ENCODE measurements at regions not wholly inside any gene's neighbourhood (a gene's known extent, or its start where the extent isn't known, plus 50 kb on each side); places are given as distances from the start of the nearest gene placed in this dataset.

DNA sequence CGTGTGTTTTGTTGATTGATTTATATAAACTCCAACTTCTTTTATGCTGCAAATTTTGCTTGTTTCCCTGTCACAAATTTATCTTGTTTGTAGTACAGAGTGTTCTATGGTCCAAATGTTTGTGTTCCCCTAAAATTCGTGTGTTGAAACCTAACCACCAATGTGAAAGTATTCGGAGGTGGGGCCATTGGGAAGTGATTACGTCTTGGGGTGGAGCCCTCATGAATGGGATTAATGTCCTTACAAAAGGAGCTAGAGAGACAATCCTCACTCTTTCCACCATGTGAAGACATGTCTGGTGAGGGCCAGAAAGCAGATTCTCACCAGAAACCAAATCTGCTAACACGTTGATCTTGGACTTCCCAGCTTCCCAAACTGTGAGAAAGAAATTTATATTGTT is 262.0 kb downstream of the MAN2A1 start:
- WGBS (ENCODE audit: insufficient coverage) = 85% methylated on average over 2 of the region's 5 CpGs
- no peaks in the 10 kb centered on the region for H3K36me3 ChIP-seq (ENCODE audit: control insufficient read depth in 4 of 4, insufficient read depth in 4 of 4, low read length in 3 of 4)
- ChIA-PET CTCF (no interaction called here), POLR2A (no interaction called here)
- no peaks in the 10 kb centered on the region for H3K9me3 ChIP-seq (ENCODE audit: control extremely low read depth in 1 of 5, control insufficient read depth in 4 of 5, insufficient read depth in 2 of 5, low read depth in 1 of 5, low read length in 4 of 5)
- H3K4me1 ChIP-seq (ENCODE audit: control extremely low read depth in 1 of 4, control insufficient read depth in 4 of 4, insufficient read depth in 4 of 4, low read length in 3 of 4) = peaks cover 0 to 3% (median 0%) of the 10 kb centered on the region in 4 experiments
- no peak overlapping the region for H3K4me3 ChIP-seq (ENCODE audit: control insufficient read depth in 1 of 7, extremely low read depth in 1 of 7, insufficient read depth in 4 of 7, low read depth in 2 of 7, low read length in 6 of 7)
- no peak for DNase-seq
- no peaks in the 10 kb centered on the region for H3K27me3 ChIP-seq (replicated peaks in 2 of 5; ENCODE audit: control insufficient read depth in 4 of 5, insufficient read depth in 5 of 5, low read length in 4 of 5)
- H3K27ac ChIP-seq (ENCODE audit: insufficient read depth in 1 of 2, low read depth in 1 of 2, low read length in 2 of 2, poor library complexity in 1 of 2, severe bottlenecking in 2 of 2) = no peak overlapping the region

DNA sequence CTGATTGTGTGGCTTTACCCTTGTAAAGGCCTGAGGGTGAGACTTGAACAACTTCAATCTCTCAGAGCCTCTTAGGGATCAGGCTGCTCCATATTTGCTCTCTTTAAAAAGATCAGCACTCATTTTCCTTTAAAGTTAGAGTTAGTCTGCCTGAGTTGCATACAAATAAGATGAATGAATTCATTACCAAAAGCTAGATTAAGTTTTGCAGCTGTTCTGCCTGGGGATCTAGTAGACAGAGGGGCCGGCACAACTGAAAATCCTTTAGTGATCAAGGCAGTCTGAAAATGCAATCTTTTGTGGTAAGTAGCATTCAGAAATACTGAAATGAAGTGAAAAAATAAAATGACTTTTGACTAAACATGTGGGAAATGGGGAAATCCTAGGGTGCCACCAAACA is 264.0 kb downstream of the MAN2A1 start:
- POLR2A ChIA-PET = no interaction called here
- CTCF ChIA-PET = no interaction called here

DNA sequence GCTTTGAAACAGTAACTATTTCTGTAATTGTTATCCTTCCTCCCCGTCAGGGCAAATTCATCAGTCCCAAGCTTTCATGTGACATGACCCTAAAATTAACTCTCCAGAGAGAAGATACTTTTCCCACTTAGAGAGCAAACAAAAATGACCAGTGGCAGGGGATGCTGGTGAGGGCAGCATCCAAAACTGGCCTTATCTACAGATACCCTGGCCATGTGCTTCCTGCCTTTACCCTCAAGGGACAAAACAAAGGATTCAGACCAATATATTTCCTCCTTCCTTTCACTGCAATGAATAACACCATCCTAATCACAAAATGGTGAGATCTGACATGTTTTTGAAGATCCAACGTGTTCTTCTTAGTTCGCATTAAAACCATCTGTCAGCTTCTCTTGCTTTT is 267.2 kb downstream of the MAN2A1 start:
- 20% methylated on average over 1 of the region's 3 CpGs for WGBS (ENCODE audit: insufficient coverage)

More for the DNA sequence above, 264.0 kb downstream of the MAN2A1 start:
- WGBS (ENCODE audit: insufficient coverage) = 100% methylated on average over 1 of the region's 1 CpG
- no peak for DNase-seq
- Histone ChIP-seq H3K27ac (ENCODE audit: insufficient read depth in 1 of 2, low read depth in 1 of 2, low read length in 2 of 2, poor library complexity in 1 of 2, severe bottlenecking in 2 of 2) (no peak overlapping the region), H3K4me3 (ENCODE audit: control insufficient read depth in 1 of 7, extremely low read depth in 1 of 7, insufficient read depth in 4 of 7, low read depth in 2 of 7, low read length in 6 of 7) (no peak overlapping the region), H3K36me3 (ENCODE audit: control insufficient read depth in 4 of 4, insufficient read depth in 4 of 4, low read length in 3 of 4) (no peaks in the 10 kb centered on the region), H3K4me1 (ENCODE audit: control extremely low read depth in 1 of 4, control insufficient read depth in 4 of 4, insufficient read depth in 4 of 4, low read length in 3 of 4) (peaks cover 0 to 6% (median 1%) of the 10 kb centered on the region in 4 experiments), H3K27me3 (replicated peaks in 2 of 5; ENCODE audit: control insufficient read depth in 4 of 5, insufficient read depth in 5 of 5, low read length in 4 of 5) (no peaks in the 10 kb centered on the region), H3K9me3 (ENCODE audit: control extremely low read depth in 1 of 5, control insufficient read depth in 4 of 5, insufficient read depth in 2 of 5, low read depth in 1 of 5, low read length in 4 of 5) (no peaks in the 10 kb centered on the region)

DNA sequence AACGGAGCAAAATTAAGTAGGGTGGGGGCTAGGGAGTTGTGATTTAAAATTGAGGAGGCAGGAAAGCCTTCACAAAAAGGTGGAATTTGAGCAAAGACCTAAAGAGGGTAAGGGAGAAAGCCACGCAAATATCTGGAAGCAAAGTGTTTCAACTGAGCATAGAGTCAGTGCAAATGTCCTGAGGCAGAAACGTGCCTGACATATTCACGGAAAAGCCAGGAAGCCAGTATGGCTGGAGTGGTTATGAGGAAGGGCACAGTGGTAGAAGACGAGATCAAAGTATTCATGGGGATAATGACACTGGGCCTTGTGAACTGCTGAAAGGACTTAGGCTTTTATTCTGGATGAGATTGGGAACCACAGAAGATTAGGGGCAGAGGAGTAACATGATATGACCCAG is 268.4 kb downstream of the MAN2A1 start:
- no peak overlapping the region for H3K4me3 ChIP-seq (ENCODE audit: control insufficient read depth in 1 of 7, extremely low read depth in 1 of 7, insufficient read depth in 4 of 7, low read depth in 2 of 7, low read length in 6 of 7)
- CTCF ChIA-PET = no interaction called here
- H3K27ac ChIP-seq (ENCODE audit: insufficient read depth in 1 of 2, low read depth in 1 of 2, low read length in 2 of 2, poor library complexity in 1 of 2, severe bottlenecking in 2 of 2) = no peak overlapping the region
- DNase-seq = no peak
- H3K9me3 ChIP-seq (ENCODE audit: control extremely low read depth in 1 of 5, control insufficient read depth in 4 of 5, insufficient read depth in 2 of 5, low read depth in 1 of 5, low read length in 4 of 5) = no peaks in the 10 kb centered on the region
- no peaks in the 10 kb centered on the region for H3K27me3 ChIP-seq (replicated peaks in 2 of 5; ENCODE audit: control insufficient read depth in 4 of 5, insufficient read depth in 5 of 5, low read length in 4 of 5)
- POLR2A ChIA-PET = no interaction called here
- H3K36me3 ChIP-seq (ENCODE audit: control insufficient read depth in 4 of 4, insufficient read depth in 4 of 4, low read length in 3 of 4) = no peaks in the 10 kb centered on the region
- 100% methylated on average over 5 of the region's 5 CpGs for WGBS (ENCODE audit: insufficient coverage)
- peaks cover 5 to 21% (median 7%) of the 10 kb centered on the region in 4 experiments for H3K4me1 ChIP-seq (ENCODE audit: control extremely low read depth in 1 of 4, control insufficient read depth in 4 of 4, insufficient read depth in 4 of 4, low read length in 3 of 4)

More for the DNA sequence above, 267.2 kb downstream of the MAN2A1 start:
- no peaks in the 10 kb centered on the region for H3K27me3 ChIP-seq (replicated peaks in 2 of 5; ENCODE audit: control insufficient read depth in 4 of 5, insufficient read depth in 5 of 5, low read length in 4 of 5)
- peaks cover 0 to 10% (median 2%) of the 10 kb centered on the region in 4 experiments for H3K4me1 ChIP-seq (ENCODE audit: control extremely low read depth in 1 of 4, control insufficient read depth in 4 of 4, insufficient read depth in 4 of 4, low read length in 3 of 4)
- POLR2A ChIA-PET = no interaction called here
- no peak overlapping the region for H3K4me3 ChIP-seq (ENCODE audit: control insufficient read depth in 1 of 7, extremely low read depth in 1 of 7, insufficient read depth in 4 of 7, low read depth in 2 of 7, low read length in 6 of 7)
- H3K9me3 ChIP-seq (ENCODE audit: control extremely low read depth in 1 of 5, control insufficient read depth in 4 of 5, insufficient read depth in 2 of 5, low read depth in 1 of 5, low read length in 4 of 5) = no peaks in the 10 kb centered on the region
- no peak overlapping the region for H3K27ac ChIP-seq (ENCODE audit: insufficient read depth in 1 of 2, low read depth in 1 of 2, low read length in 2 of 2, poor library complexity in 1 of 2, severe bottlenecking in 2 of 2)
- peak in 1 of 3 donors; percentile 12 for DNase-seq
- H3K36me3 ChIP-seq (ENCODE audit: control insufficient read depth in 4 of 4, insufficient read depth in 4 of 4, low read length in 3 of 4) = no peaks in the 10 kb centered on the region
- CTCF ChIA-PET = no interaction called here

DNA sequence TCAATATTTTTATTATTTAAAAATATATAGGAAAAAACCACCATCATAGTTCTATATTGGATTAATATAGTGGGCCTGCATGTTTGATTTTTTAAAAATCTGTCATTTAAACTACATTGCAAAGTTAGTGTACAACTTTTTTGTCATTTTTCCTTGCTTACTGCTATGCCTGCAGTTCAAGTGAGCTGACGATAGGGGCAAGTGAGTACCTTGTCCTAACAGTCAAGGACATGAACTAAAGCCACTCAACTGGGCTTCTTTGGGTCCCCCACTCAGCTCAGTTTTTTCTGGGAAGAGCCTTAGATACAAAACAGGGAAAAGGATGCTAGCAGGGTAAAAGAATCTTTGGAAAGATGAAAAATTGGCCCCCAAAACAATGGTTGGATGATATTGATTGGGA is 269.9 kb downstream of the MAN2A1 start:
- CTCF ChIA-PET = no interaction called here
- H3K9me3 ChIP-seq (ENCODE audit: control extremely low read depth in 1 of 5, control insufficient read depth in 4 of 5, insufficient read depth in 2 of 5, low read depth in 1 of 5, low read length in 4 of 5) = no peaks in the 10 kb centered on the region
- WGBS (ENCODE audit: insufficient coverage) = 100% methylated on average over 1 of the region's 1 CpG
- POLR2A ChIA-PET = no interaction called here
- no peak overlapping the region for H3K4me3 ChIP-seq (ENCODE audit: control insufficient read depth in 1 of 7, extremely low read depth in 1 of 7, insufficient read depth in 4 of 7, low read depth in 2 of 7, low read length in 6 of 7)
- H3K36me3 ChIP-seq (ENCODE audit: control insufficient read depth in 4 of 4, insufficient read depth in 4 of 4, low read length in 3 of 4) = no peaks in the 10 kb centered on the region
- DNase-seq = no peak
- H3K27me3 ChIP-seq (replicated peaks in 2 of 5; ENCODE audit: control insufficient read depth in 4 of 5, insufficient read depth in 5 of 5, low read length in 4 of 5) = no peaks in the 10 kb centered on the region
- H3K4me1 ChIP-seq (ENCODE audit: control extremely low read depth in 1 of 4, control insufficient read depth in 4 of 4, insufficient read depth in 4 of 4, low read length in 3 of 4) = peaks cover 7 to 28% (median 10%) of the 10 kb centered on the region in 4 experiments
- no peak overlapping the region for H3K27ac ChIP-seq (ENCODE audit: insufficient read depth in 1 of 2, low read depth in 1 of 2, low read length in 2 of 2, poor library complexity in 1 of 2, severe bottlenecking in 2 of 2)

DNA sequence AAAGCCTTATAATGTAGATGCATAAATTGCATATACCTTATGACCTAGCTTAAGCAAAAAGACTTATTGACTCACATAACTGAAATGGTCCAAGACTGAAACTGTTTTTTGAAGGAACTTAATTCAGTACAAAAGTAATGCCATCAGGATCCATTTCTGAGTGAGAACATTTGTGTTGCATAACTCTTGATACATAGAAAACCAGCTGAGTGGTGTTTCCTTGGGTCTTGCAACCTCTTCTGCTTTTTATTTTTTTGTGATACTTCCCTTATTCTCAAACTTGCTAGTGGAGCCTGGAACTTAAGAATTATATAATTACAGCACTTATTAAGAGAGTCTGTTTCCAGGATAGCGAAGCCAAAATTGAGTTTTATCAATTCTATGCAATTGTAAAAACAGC is 272.0 kb downstream of the MAN2A1 start:
- H3K9me3 ChIP-seq (ENCODE audit: control extremely low read depth in 1 of 5, control insufficient read depth in 4 of 5, insufficient read depth in 2 of 5, low read depth in 1 of 5, low read length in 4 of 5) = no peaks in the 10 kb centered on the region
- H3K4me1 ChIP-seq (ENCODE audit: control extremely low read depth in 1 of 4, control insufficient read depth in 4 of 4, insufficient read depth in 4 of 4, low read length in 3 of 4) = peaks cover 7 to 25% (median 10%) of the 10 kb centered on the region in 4 experiments
- ChIA-PET POLR2A (no interaction called here), CTCF (no interaction called here)
- no peaks in the 10 kb centered on the region for H3K36me3 ChIP-seq (ENCODE audit: control insufficient read depth in 4 of 4, insufficient read depth in 4 of 4, low read length in 3 of 4)
- no peak overlapping the region for H3K27ac ChIP-seq (ENCODE audit: insufficient read depth in 1 of 2, low read depth in 1 of 2, low read length in 2 of 2, poor library complexity in 1 of 2, severe bottlenecking in 2 of 2)
- DNase-seq = peak; percentile 25 to 87 (median 83)
- WGBS (ENCODE audit: insufficient coverage) = 20% methylated on average over 1 of the region's 1 CpG
- no peaks in the 10 kb centered on the region for H3K27me3 ChIP-seq (replicated peaks in 2 of 5; ENCODE audit: control insufficient read depth in 4 of 5, insufficient read depth in 5 of 5, low read length in 4 of 5)
- H3K4me3 ChIP-seq (ENCODE audit: control insufficient read depth in 1 of 7, extremely low read depth in 1 of 7, insufficient read depth in 4 of 7, low read depth in 2 of 7, low read length in 6 of 7) = peak overlapping the region in 1 of 7 experiments; percentile 4

DNA sequence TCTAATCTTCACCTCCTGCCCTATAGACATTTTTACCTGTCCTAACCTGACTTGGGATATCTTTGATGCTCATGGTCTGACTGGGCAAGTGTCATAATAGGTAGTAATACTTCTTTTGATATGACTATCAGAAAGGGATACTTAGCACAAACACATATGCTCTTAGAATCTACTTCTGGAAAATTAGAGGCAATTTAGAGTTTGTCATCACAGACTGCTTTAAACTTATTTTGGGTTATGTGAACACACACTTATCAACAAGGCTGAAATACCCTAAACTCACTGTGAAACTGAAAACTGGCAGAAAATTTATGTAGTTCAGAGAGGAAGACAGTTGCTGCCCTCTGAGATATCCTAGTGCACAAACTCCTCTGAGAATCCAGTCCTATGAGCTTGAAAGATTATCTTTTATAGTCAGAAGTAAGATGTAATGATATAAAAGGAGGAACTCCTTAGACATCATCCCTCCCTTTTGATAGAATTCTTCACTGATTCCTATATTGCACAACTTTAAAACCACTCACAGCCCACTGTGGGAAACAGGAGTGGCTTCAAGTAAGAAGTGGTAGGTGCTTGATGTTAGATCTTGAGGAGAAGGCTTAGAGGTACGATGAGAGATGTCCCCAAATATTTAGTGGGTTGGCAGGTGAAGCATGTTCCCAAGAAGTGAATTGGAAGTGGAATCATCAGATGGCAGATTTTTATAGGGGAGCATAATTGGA is 273.3 kb downstream of the MAN2A1 start:
- Histone ChIP-seq H3K9me3 (ENCODE audit: control extremely low read depth in 1 of 5, control insufficient read depth in 4 of 5, insufficient read depth in 2 of 5, low read depth in 1 of 5, low read length in 4 of 5) (no peaks in the 10 kb centered on the region), H3K27me3 (replicated peaks in 2 of 5; ENCODE audit: control insufficient read depth in 4 of 5, insufficient read depth in 5 of 5, low read length in 4 of 5) (no peaks in the 10 kb centered on the region), H3K4me1 (ENCODE audit: control extremely low read depth in 1 of 4, control insufficient read depth in 4 of 4, insufficient read depth in 4 of 4, low read length in 3 of 4) (peaks cover 5 to 22% (median 10%) of the 10 kb centered on the region in 4 experiments), H3K4me3 (ENCODE audit: control insufficient read depth in 1 of 7, extremely low read depth in 1 of 7, insufficient read depth in 4 of 7, low read depth in 2 of 7, low read length in 6 of 7) (no peak overlapping the region), H3K36me3 (ENCODE audit: control insufficient read depth in 4 of 4, insufficient read depth in 4 of 4, low read length in 3 of 4) (no peaks in the 10 kb centered on the region), H3K27ac (ENCODE audit: insufficient read depth in 1 of 2, low read depth in 1 of 2, low read length in 2 of 2, poor library complexity in 1 of 2, severe bottlenecking in 2 of 2) (peak overlapping the region; percentile 10 to 56)
- peak; percentile 20 to 52 (median 48) for DNase-seq
- WGBS (ENCODE audit: insufficient coverage) = 8% methylated on average over 1 of the region's 1 CpG
- POLR2A ChIA-PET = no interaction called here
- CTCF ChIA-PET = no interaction called here
